ENCODE measurements at regions not wholly inside any gene's neighbourhood (a gene's known extent, or its start where the extent isn't known, plus 50 kb on each side); places are given as distances from the start of the nearest gene placed in this dataset.
"Not testable (repeated sequence)": the region's sequence is repeated elsewhere in the genome, so short reads cannot be mapped to it uniquely, and the experiment has no call there.

DNA sequence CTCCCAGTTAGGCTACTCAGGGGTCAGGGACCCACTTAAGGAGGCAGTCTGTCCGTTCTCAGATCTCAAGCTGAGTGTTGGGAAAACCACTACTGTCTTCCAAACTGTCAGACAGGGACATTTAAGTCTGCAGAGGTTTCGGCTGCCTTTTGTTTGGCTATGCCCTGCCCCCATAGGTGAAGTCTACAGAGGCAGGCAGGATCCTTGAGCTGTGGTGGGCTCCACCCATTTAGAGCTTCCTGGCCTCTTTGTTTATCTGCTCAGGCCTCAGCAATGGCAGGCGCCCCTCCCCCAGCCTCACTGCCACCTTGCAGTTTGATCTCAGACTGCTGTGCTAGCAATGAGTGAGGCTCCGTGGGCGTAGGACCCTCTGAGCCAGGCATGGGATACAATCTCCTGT, 149.5 kb upstream of the FAM78B start:
- H3K27ac ChIP-seq (ENCODE audit: low read length); H3K27me3 ChIP-seq (ENCODE audit: control insufficient read depth, insufficient read depth, low read length); H3K36me3 ChIP-seq (ENCODE audit: control insufficient read depth, low read depth, low read length); H3K9ac ChIP-seq (ENCODE audit: low read length); H3K4me1 ChIP-seq (ENCODE audit: control insufficient read depth, low read depth, low read length); H3K9me3 ChIP-seq (ENCODE audit: control insufficient read depth, low read depth, low read length); H3K4me3 ChIP-seq (ENCODE audit: low read length): not testable (repeated sequence)

DNA sequence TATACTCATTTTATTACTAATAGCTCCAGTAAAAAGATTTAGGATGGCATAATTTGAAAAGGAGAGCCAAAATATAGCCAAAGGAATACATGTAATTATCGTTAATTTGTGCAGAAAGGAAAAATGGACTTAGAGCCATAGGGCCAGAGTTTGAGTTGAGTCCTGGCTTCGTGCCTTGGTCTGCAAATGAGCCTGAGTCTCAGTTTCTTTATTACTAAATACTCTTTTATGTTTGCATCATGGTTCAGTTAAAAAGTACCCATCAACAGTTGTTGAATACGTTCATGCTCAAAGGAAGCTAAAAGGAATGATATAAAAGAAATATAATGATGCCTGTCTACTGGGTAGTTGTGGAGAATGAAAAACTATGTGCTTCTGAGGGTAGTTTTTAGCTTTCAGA, 155.7 kb upstream of the FAM78B start:
- Histone ChIP-seq H3K36me3 (ENCODE audit: control insufficient read depth, low read depth, low read length) (no peaks in the 10 kb centered on the region), H3K4me3 (ENCODE audit: low read length) (no peak overlapping the region), H3K4me1 (ENCODE audit: control insufficient read depth, low read depth, low read length) (peaks cover 6% of the 10 kb centered on the region), H3K27me3 (ENCODE audit: control insufficient read depth, insufficient read depth, low read length) (no peaks in the 10 kb centered on the region), H3K9ac (ENCODE audit: low read length) (no peak overlapping the region), H3K27ac (ENCODE audit: low read length) (no peak overlapping the region), H3K9me3 (ENCODE audit: control insufficient read depth, low read depth, low read length) (no peaks in the 10 kb centered on the region)

DNA sequence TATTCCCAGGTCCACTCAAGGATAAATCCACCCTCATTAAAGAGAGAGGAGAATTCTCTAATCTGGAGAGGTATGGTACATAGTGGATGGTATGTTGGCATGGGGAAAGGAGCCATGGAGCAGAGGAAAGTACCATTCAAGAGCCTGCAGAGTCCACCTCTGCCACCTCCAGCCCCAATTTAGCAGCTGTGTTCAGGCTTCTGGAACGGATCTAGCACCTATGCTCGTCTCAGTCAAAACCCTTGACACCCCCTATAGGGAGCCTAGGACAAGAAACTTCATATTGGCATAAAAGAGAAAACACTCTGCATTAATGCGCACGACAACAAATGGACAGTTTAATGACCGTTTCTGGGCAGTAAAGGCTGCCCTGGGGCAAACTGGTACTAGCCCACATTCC, 161.1 kb upstream of the FAM78B start:
- Histone ChIP-seq H3K4me3 (ENCODE audit: low read length) (no peak overlapping the region), H3K27me3 (ENCODE audit: control insufficient read depth, insufficient read depth, low read length) (no peaks in the 10 kb centered on the region), H3K4me1 (ENCODE audit: control insufficient read depth, low read depth, low read length) (no peaks in the 10 kb centered on the region), H3K9me3 (ENCODE audit: control insufficient read depth, low read depth, low read length) (no peaks in the 10 kb centered on the region), H3K36me3 (ENCODE audit: control insufficient read depth, low read depth, low read length) (no peaks in the 10 kb centered on the region), H3K27ac (ENCODE audit: low read length) (no peak overlapping the region), H3K9ac (ENCODE audit: low read length) (no peak overlapping the region)

DNA sequence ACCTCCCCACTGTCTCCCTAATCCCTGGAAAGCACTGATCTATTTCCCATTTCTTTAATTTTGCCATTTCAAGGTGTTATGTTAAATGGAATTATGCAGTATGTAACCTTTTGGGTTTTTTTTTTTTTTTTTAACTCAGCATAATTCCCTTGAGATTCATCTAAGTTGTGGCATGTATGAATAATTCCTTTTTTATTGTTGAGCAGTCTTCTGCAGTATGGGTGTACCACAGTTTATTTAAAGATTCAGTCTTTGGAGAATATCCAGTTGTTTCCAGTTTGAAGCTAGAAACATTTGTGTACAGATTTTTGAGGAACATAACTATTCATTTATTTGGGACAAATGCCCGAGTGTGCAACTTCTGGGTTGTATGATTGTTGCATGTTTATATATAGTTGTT, 162.2 kb upstream of the FAM78B start:
- Histone ChIP-seq H3K4me1 (ENCODE audit: control insufficient read depth, low read depth, low read length) (no peaks in the 10 kb centered on the region), H3K27me3 (ENCODE audit: control insufficient read depth, insufficient read depth, low read length) (no peaks in the 10 kb centered on the region), H3K4me3 (ENCODE audit: low read length) (no peak overlapping the region), H3K27ac (ENCODE audit: low read length) (no peak overlapping the region), H3K9ac (ENCODE audit: low read length) (no peak overlapping the region), H3K36me3 (ENCODE audit: control insufficient read depth, low read depth, low read length) (no peaks in the 10 kb centered on the region), H3K9me3 (ENCODE audit: control insufficient read depth, low read depth, low read length) (no peaks in the 10 kb centered on the region)

DNA sequence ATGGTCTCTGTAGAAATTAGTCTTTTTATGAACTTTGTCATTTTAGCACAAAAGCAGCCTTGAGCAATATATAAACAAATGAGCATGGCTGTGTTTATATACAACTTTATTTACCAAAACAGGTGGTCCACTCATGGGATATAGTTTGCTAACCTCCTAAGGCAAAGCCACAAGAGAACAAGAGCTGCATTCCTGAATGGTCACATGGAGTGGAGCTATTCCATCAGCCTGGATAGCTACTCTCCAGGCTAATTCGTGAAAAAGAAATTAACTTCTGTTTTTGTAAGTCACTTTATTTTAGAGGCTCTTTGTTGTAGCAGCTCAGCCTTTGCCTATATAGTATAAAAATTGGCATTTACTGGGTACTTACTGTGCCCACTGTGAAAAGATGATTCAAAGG, 163.3 kb upstream of the FAM78B start:
- Histone ChIP-seq H3K9me3 (ENCODE audit: control insufficient read depth, low read depth, low read length) (no peaks in the 10 kb centered on the region), H3K36me3 (ENCODE audit: control insufficient read depth, low read depth, low read length) (no peaks in the 10 kb centered on the region), H3K27ac (ENCODE audit: low read length) (no peak overlapping the region), H3K9ac (ENCODE audit: low read length) (no peak overlapping the region), H3K4me1 (ENCODE audit: control insufficient read depth, low read depth, low read length) (no peaks in the 10 kb centered on the region), H3K27me3 (ENCODE audit: control insufficient read depth, insufficient read depth, low read length) (no peaks in the 10 kb centered on the region), H3K4me3 (ENCODE audit: low read length) (no peak overlapping the region)

DNA sequence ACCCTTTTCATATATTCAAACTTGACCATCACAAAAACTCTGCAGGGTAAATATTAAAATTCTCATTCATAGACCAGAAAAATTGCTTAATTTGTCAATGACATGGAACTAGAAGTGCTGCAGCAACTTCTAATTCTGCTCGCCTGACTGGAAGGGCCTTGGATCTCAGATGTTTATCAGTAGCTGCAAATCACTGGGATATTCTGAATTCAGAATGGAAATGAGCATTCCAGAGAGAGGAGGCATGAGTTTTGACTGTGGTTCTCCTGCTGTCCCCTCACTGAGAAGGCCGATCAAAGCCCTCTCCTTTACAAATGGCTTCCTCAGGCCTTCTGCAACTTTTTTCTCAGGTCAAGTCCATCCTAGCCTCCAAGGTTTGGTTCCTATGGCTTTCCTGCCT, 171.3 kb upstream of the FAM78B start:
- no peak overlapping the region for H3K27ac ChIP-seq (ENCODE audit: low read length)
- H3K9me3 ChIP-seq (ENCODE audit: control insufficient read depth, low read depth, low read length): no peaks in the 10 kb centered on the region
- H3K27me3 ChIP-seq (ENCODE audit: control insufficient read depth, insufficient read depth, low read length): no peaks in the 10 kb centered on the region
- no peaks in the 10 kb centered on the region for H3K36me3 ChIP-seq (ENCODE audit: control insufficient read depth, low read depth, low read length)
- H3K9ac ChIP-seq (ENCODE audit: low read length): no peak overlapping the region
- no peak overlapping the region for H3K4me3 ChIP-seq (ENCODE audit: low read length)
- H3K4me1 ChIP-seq (ENCODE audit: control insufficient read depth, low read depth, low read length): peaks cover 9% of the 10 kb centered on the region

DNA sequence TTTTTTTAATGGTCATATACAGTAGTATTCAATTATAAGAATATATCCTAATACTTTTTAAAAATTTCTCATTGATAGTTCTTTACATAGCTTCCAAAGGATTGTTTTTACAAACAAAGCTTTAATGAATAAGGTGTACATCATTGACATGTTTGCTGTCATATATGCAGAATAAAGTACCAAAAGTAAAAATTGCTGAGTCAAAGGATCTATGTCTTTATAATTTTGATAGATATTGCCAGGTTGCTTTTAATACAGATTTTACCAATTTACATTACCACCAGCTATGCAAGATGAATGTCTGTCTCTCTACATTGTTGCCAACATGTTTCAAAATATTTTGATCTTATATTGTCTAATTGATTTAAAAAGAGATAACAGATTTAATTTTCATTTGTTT, 173.9 kb upstream of the FAM78B start:
- Histone ChIP-seq H3K27ac (ENCODE audit: low read length) (no peak overlapping the region), H3K4me1 (ENCODE audit: control insufficient read depth, low read depth, low read length) (peaks cover 9% of the 10 kb centered on the region), H3K27me3 (ENCODE audit: control insufficient read depth, insufficient read depth, low read length) (no peaks in the 10 kb centered on the region), H3K36me3 (ENCODE audit: control insufficient read depth, low read depth, low read length) (no peaks in the 10 kb centered on the region), H3K9me3 (ENCODE audit: control insufficient read depth, low read depth, low read length) (no peaks in the 10 kb centered on the region), H3K4me3 (ENCODE audit: low read length) (no peak overlapping the region), H3K9ac (ENCODE audit: low read length) (no peak overlapping the region)

DNA sequence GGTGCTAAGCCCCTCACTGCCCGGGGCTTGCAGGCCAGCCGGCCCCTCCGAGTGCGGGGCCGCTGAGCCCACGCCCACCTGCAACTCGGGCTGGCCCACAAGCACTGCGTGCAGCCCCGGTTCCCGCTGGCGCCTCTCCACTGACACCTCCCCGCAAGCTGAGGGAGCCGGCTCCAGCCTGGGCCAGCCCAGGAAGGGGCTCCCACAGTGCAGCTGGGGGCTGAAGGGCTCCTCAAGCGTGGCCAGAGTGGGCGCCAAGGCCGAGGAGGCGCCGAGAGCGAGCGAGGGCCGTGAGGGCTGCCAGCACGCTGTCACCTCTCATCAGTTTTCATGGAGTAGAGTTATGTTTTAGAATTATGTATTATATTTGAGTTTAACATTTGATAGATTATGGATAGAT, 176.5 kb upstream of the FAM78B start:
- Histone ChIP-seq H3K4me3 (ENCODE audit: low read length) (no peak overlapping the region), H3K9me3 (ENCODE audit: control insufficient read depth, low read depth, low read length) (no peaks in the 10 kb centered on the region), H3K27ac (ENCODE audit: low read length) (no peak overlapping the region), H3K27me3 (ENCODE audit: control insufficient read depth, insufficient read depth, low read length) (no peaks in the 10 kb centered on the region), H3K9ac (ENCODE audit: low read length) (no peak overlapping the region), H3K36me3 (ENCODE audit: control insufficient read depth, low read depth, low read length) (no peaks in the 10 kb centered on the region), H3K4me1 (ENCODE audit: control insufficient read depth, low read depth, low read length) (no peaks in the 10 kb centered on the region)

DNA sequence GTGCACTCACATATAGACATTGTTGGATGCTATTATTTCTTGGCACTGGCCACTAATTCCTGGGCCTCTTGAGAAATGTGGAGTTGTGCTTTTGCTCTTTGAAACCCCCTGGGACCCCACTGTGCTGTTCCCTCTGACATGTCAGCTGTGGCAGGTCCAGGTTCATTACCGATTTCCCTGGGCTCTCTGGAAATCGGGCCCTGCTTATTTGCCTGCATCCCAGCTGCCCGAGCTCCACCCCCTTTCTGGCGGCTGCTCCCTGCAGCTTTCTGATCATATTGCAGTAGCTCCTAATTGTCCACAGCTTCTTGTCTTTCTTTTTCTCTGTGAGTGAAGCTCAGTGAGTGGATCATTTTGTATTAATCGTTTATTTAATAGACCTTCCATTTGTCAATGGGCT, 183.7 kb upstream of the FAM78B start:
- Histone ChIP-seq H3K9me3 (ENCODE audit: control insufficient read depth, low read depth, low read length) (no peaks in the 10 kb centered on the region), H3K27me3 (ENCODE audit: control insufficient read depth, insufficient read depth, low read length) (no peaks in the 10 kb centered on the region), H3K4me3 (ENCODE audit: low read length) (no peak overlapping the region), H3K4me1 (ENCODE audit: control insufficient read depth, low read depth, low read length) (peaks cover 6% of the 10 kb centered on the region), H3K36me3 (ENCODE audit: control insufficient read depth, low read depth, low read length) (no peaks in the 10 kb centered on the region), H3K9ac (ENCODE audit: low read length) (no peak overlapping the region), H3K27ac (ENCODE audit: low read length) (no peak overlapping the region)

DNA sequence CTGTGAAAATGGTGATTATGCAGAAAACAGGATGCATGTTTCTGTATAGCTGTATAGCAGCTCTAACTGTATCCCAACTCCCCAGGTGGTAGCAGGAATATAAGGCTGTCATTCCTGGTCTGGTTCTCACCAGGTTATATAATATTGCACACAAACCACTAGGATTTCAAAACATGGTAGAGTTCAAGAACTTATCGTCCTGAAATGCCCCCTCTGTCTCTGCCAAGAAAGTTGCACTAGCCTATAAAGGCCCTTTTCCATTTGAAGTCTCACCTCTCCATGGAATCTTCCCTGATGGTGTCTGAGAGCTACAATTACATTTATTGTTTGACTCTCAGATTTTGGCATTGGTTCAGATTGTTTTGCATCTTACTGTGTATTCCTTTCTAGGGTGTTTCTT, 184.9 kb upstream of the FAM78B start:
- Histone ChIP-seq H3K9me3 (ENCODE audit: control insufficient read depth, low read depth, low read length) (no peaks in the 10 kb centered on the region), H3K36me3 (ENCODE audit: control insufficient read depth, low read depth, low read length) (no peaks in the 10 kb centered on the region), H3K27ac (ENCODE audit: low read length) (no peak overlapping the region), H3K4me3 (ENCODE audit: low read length) (no peak overlapping the region), H3K4me1 (ENCODE audit: control insufficient read depth, low read depth, low read length) (peaks cover 6% of the 10 kb centered on the region), H3K27me3 (ENCODE audit: control insufficient read depth, insufficient read depth, low read length) (no peaks in the 10 kb centered on the region), H3K9ac (ENCODE audit: low read length) (no peak overlapping the region)

DNA sequence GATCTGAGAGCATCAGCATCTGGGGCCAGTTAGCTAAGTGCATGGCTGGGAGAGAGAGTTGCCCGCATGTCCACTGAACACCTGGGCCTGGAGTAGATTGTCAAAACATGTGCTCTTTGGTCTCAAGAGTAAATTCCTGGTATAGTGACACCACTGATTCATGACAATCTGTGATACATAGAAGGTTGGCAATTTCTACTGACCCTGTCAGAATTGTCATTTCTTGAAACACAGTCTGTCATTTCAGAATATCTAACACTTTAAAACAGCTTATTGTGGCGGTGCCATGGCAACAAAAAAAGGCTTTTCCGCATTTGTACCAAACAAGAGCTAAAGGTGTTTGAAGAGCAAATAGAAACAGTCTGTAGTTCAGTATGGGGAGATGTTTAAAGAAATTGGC, 186.4 kb upstream of the FAM78B start:
- H3K27ac ChIP-seq (ENCODE audit: low read length): no peak overlapping the region
- no peaks in the 10 kb centered on the region for H3K27me3 ChIP-seq (ENCODE audit: control insufficient read depth, insufficient read depth, low read length)
- peaks cover 6% of the 10 kb centered on the region for H3K4me1 ChIP-seq (ENCODE audit: control insufficient read depth, low read depth, low read length)

DNA sequence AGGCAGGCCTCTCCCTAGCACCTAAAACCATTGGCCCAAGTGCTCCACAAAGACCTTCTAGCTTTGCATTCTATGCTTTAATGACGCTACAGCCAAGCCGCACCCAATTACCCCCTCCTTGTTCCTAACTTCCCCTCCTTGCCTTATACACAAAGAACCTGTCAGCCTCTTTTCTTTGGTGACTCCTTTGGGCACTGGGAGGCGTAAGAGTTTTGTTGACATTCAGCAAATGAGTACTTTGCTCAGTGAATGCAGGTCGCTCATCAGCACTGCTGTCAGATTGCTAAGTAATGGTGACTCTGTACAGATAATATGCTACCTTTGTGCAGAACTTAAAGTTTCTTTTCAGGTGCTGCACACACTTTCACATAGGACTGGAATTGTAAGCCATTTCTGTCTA, 187.6 kb upstream of the FAM78B start:
- Histone ChIP-seq H3K27me3 (ENCODE audit: control insufficient read depth, insufficient read depth, low read length) (no peaks in the 10 kb centered on the region), H3K9ac (ENCODE audit: low read length) (no peak overlapping the region), H3K9me3 (ENCODE audit: control insufficient read depth, low read depth, low read length) (no peaks in the 10 kb centered on the region), H3K36me3 (ENCODE audit: control insufficient read depth, low read depth, low read length) (no peaks in the 10 kb centered on the region), H3K27ac (ENCODE audit: low read length) (no peak overlapping the region), H3K4me3 (ENCODE audit: low read length) (no peak overlapping the region), H3K4me1 (ENCODE audit: control insufficient read depth, low read depth, low read length) (peaks cover 6% of the 10 kb centered on the region)

More for the DNA sequence above, 186.4 kb upstream of the FAM78B start:
- H3K9ac ChIP-seq (ENCODE audit: low read length): no peak overlapping the region
- no peak overlapping the region for H3K4me3 ChIP-seq (ENCODE audit: low read length)
- no peaks in the 10 kb centered on the region for H3K36me3 ChIP-seq (ENCODE audit: control insufficient read depth, low read depth, low read length)
- H3K9me3 ChIP-seq (ENCODE audit: control insufficient read depth, low read depth, low read length): no peaks in the 10 kb centered on the region

DNA sequence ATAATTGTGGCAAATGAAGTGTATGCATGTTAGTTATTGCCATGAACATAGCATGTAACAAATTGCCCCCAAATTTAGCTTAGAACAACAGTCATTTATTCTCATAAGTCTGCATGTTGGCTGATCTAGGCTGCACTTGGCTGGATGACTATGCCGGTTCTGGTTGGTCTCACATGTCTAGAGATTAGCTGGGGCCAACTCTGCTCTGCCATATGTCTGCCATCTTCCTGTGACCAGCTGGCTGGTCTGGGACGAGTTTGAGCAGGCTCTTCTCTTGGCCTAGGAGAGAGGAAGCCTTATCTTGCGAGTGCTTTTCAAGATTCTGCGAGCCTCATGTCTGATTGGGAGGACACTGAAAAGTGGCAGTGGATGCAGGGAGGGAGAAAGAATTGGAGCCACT, 198.3 kb upstream of the FAM78B start:
- no peaks in the 10 kb centered on the region for H3K4me1 ChIP-seq (ENCODE audit: control insufficient read depth, low read depth, low read length)
- no peaks in the 10 kb centered on the region for H3K36me3 ChIP-seq (ENCODE audit: control insufficient read depth, low read depth, low read length)
- no peak overlapping the region for H3K9ac ChIP-seq (ENCODE audit: low read length)
- no peaks in the 10 kb centered on the region for H3K9me3 ChIP-seq (ENCODE audit: control insufficient read depth, low read depth, low read length)
- no peak overlapping the region for H3K4me3 ChIP-seq (ENCODE audit: low read length)
- H3K27ac ChIP-seq (ENCODE audit: low read length): no peak overlapping the region
- H3K27me3 ChIP-seq (ENCODE audit: control insufficient read depth, insufficient read depth, low read length): no peaks in the 10 kb centered on the region

Data from iPS-18a (cell line).